ENCODE measurements at regions not wholly inside any gene's neighbourhood (a gene's known extent, or its start where the extent isn't known, plus 50 kb on each side); places are given as distances from the start of the nearest gene placed in this dataset.

- no peak for DNase-seq (ENCODE audit: low spot score)
These were observed 62.1 kb upstream of the CRBN start for GRCh38 chr3:3241596-3241995.

DNA sequence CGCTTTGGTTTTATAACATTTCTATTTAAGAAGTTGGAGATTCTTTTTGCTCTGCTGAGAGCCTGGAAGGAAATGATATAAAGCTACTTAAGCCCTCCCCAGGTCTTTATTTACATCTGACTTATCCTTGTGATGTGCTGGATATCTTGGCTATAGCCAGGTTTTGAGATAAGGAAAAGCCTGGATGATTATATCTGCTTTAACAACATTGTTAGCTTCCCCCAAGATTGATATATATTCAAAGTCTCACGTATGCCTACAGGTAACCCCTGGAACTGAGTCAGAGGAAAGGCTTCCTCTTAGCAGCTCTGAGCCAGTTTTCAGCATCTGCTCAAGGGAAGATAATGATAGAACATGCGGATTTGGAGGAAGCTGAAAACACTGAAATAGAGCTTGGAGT, 61.5 kb upstream of the CRBN start:
- no peak for DNase-seq (ENCODE audit: low spot score)

DNA sequence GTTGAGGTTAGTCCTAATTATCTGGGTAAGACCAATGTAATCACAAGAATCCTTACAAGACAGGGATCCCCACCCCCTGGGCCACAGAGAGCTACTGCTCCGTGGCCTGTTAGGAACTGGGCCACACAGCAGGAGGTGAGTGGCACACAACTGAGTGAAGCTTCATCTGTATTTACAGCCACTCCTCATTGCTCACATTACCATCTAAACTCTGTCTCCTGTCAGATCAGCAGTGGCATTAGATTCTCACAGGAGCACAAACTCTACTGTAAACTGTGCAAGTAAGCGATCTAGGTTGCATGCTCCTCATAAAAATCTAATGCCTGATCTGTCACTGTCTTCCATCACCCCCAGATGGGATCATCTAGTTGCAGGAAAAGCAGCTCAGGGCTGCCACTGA, 58.5 kb upstream of the CRBN start:
- DNase-seq (ENCODE audit: low spot score), result no peak

- DNase-seq (ENCODE audit: low spot score), result no peak
These were observed 52.8 kb upstream of the CRBN start for GRCh38 chr3:3232251-3232650.

Measured in kidney tubule cell (primary cell).